ENCODE measurements at regions not wholly inside any gene's neighbourhood (a gene's known extent, or its start where the extent isn't known, plus 50 kb on each side); places are given as distances from the start of the nearest gene placed in this dataset.
"Not testable (repeated sequence)": the region's sequence is repeated elsewhere in the genome, so short reads cannot be mapped to it uniquely, and the experiment has no call there.

DNA sequence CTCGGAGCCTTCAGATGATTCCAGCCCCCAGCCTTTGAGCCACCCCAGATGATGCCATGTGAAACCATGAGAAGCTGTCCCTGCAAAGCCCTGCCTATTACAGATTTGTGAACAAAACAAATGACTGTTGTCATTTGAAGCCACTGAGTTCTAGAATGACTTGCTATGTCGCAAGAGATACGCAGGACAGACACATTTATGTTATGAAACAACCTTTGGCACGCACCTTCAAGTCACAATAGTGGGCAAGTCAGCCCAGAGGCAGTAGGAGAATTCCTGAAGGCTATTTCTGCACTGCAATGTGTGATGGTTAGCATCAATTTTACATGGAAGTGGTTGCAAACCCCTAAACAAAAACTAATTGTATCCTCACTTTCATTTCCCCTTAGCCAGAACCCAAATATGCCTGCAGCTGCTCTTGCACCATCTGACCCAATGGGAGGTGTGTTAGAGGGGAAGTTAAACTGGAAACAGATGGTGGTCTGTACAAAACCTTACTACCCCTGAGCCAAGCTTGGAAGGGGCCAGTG is 174.4 kb upstream of the ATP6AP2 start:
- no peak for DNase-seq

GRCh38 chrX:40405399-40405798 is 175.4 kb upstream of the ATP6AP2 start:
- no peak for DNase-seq

- no peak for DNase-seq
Measured at GRCh38 chrX:40403757-40404156, 177.0 kb upstream of the ATP6AP2 start.

DNA sequence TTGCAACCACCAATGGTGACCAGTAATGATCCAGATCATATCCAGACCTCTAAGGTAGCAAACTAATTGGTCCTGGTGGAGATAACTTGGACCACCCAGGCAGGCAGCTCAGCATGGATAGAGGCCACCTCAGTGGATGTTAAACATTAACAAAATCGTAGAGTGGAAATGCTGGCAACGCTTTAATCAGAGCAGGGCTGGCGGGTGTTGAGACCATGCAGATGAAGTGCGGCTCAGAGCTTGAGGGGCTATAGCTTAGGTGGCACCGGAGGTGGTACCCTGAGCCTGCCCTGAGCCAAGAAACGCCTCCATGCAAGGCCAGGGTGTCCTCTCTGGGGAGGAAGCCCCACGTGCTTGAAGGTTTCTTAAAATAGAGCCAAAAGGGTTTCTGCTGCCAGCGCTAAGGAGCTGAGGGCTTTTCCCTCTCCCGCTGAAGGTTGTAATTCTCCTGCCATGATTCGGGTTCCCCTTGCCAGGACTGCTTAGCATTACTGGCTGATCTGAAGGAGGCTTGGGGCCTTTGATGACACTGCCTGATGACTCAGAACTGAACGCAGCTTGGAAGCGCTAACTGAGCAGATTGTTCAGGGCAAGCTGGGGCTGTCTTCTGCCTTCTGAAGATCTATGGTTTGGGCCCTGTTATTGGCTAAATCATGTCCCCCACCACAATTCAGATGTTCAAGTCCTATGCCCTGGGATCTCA is 177.8 kb upstream of the ATP6AP2 start:
- DNase-seq = no peak

DNA sequence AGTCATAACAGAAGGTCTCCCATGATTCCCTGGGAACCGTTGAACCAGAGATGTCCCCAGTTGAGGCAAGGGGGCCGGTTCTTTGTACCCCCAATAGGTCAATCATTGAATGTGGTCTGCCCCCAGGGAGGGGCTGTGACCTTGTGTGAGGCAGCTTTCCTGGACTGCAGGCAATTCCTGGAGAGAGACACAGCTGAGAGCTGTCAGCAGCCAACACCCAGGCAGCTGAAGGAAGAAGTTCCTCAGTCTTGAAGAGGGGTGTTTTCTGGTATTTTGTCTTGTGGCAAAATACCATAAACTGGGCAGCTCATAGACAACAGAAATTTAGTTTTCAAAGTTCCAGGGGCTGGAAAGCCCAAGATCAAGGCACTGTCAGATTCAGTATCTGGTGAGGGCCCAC is 185.7 kb upstream of the ATP6AP2 start:
- no peak for DNase-seq

DNA sequence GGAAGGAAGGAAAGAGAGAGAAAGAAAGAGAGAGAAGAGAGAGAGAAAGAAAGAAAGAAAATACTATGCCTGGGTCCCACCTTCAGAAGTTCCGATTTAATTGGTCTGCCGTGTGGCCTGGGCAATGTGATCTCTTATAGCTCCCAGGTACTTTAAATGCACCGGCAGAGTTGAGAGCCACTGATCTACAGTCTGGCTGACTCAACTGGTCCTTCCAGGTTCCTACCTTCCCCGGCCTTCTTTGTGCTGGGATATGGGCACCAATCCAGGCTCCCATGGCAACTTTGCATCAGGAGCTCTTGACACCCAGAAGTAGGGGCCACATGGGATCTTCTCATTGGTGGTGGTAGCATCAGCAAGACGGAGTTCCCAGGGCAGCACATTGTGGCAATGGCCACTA is 186.5 kb upstream of the ATP6AP2 start:
- no peak for DNase-seq

GRCh38 chrX:40392599-40392998 is 188.2 kb upstream of the ATP6AP2 start:
- DNase-seq = no peak

DNA sequence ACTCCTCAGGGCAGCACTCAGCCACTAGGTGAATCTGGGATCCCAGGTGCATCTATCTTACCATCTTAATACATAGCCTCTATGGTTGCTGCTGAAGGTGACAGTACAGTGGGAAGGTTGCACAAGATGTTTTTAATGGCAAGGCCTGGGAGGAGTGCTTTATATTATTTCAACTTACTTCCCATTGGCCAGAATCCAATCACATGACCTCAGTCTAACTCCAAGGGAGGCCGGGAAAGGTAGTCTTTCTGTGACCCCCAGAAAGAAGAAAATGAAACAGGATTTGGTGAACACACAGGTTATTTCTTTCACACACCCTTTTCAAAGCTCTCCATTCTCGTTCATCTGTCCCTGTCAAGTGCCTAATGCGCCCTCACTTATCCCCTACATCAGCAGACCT is 189.1 kb upstream of the ATP6AP2 start:
- DNase-seq = no peak

- no peak for DNase-seq
Measured at GRCh38 chrX:40389555-40389954, 191.2 kb upstream of the ATP6AP2 start.

DNA sequence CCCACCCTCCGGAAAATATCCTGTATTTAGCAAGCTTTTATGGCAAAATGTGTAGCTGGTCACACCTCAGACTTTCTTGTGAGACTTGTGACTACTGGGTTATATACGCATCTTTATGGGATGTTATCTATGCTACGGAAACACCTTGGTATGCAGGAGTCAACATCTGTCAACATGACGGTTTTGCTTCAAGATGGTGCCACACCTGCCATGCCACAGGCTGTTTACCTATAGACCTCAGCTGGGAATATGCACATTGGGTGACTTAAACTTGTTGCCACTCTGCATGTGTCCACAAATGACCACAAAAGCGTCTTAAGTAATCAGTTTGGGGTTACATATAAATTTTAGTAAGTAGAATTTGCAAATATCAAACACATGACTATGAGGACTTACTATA is 192.3 kb upstream of the ATP6AP2 start:
- DNase-seq = no peak

GRCh38 chrX:40387869-40388268 is 192.9 kb upstream of the ATP6AP2 start:
- peak; percentile 32 for DNase-seq

- DNase-seq = not testable (repeated sequence)
Measured at GRCh38 chrX:40387311-40387710, 193.5 kb upstream of the ATP6AP2 start.

DNA sequence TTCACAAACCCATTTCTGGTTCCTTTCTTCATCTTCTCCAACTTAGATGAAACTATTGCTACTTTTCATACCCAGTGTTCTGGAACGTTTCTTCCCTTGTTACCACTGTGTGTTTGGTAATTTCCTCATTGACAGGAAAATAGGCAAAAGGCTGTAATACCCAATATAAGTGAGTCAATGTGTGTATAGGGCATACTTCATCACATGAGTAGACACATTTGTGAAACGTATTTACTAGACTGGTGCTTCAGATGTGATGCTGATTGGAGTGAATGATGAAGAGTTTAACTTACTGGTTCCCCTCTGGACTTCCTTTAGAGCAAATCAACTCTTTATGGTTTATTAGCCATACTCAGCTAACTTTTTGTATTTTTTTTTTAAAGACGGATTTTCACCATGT is 195.1 kb upstream of the ATP6AP2 start:
- DNase-seq = no peak

- no peak for DNase-seq
Measured at GRCh38 chrX:40385256-40385655, 195.5 kb upstream of the ATP6AP2 start.

DNA sequence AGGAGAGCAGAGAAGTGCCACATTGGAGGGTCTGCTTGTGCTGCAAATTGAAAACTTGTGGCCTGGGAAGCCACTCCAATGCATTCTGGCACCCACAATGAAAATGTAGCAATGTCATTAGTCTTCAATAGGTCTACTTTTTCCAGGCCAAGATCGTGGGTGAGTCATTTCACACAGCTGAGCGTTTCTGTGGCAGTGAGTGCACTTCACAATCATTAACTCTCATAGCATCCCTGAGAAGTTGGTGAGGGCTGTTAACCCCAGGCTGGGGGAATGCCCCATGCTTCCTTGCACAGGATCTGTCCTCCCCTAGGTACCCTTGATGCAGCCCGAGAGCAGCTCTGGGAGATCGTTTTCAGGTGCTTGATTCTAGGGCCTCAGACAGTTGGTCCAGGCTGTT is 196.8 kb upstream of the ATP6AP2 start:
- no peak for DNase-seq

DNA sequence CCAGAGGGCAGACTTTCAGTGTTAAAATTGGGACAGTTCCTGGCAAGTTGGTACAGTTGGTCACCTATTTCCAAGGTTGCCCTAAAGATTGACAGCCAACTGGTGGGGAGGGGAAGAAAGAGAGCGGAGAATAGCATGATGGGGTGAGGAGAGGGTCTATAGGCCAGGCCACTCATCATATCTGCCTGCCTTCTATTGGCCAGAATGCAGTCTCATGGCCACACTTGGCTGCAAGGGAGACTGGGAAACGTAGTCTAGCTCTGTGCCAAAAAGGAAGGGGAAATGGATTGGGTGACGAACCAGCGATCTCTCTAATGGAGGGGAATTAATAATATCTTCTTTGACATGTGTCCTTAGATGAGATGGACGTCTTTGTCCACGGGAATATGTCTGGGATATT is 197.4 kb upstream of the ATP6AP2 start:
- no peak for DNase-seq

DNA sequence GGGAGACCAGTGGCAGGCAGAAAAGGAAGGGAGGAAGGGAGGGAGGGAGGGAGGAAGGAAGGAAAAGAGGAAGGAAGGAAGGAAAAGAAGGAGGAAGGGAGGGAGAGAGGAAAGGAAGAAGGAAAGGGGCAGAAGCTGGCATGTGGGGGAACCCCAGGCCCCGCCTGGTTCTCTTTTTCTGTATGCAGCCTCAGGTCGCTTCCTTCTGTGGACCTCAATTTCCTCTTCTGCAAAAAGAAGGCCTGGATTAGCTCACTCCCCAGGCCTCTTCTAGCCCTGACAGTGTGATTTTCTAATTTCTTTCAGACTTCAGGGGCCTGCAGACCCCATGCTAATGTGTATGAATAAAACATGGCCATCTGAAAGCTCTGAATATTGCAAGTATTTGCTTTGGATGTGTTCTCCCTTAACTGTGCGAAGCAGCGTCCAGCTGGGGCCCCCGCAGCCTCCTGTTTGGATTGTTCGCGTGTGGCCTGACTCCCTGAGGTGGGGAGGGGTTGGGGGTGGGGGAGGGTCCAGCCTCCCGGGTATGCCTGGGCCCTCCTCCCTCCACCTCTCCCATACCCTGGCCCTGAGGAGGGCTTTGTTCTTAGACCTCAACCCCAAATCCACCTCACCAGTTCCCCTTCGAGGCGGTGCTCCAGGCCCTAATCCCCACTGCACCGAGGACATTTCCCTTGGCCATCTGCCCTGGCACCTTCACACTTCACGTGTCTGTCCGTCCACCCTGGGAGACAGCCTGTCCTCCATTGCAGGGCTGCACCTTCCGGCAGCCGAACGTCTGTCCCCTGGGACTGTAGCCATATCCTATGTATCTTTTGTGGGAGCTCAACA is 199.9 kb upstream of the ATP6AP2 start:
- DNase-seq = peak; percentile 24

GRCh38 chrX:40377684-40378083 is 203.1 kb upstream of the ATP6AP2 start:
- no peak for DNase-seq

- DNase-seq = no peak
Measured at GRCh38 chrX:40374486-40374885, 206.3 kb upstream of the ATP6AP2 start.

- DNase-seq = no peak
Measured at GRCh38 chrX:40373641-40374040, 207.1 kb upstream of the ATP6AP2 start.

DNA sequence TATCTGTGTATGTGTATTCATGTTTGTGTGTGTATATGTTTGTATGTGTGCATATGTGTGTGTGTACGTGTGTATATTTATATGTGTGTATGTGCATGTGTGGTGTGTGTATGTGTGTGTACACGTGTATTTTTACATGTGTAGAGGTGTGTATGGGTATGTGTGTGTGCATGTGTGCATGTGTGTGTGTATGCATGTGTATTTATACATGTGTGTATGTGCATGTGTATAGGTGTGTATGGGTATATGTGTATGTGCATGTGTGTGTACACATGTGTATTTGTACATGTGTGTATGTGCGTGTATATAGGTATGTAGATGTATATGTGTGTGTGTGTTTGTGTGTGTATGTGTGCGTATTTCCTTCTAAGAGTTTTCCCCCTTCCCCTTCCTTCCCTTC is 207.7 kb upstream of the ATP6AP2 start:
- DNase-seq = no peak

- DNase-seq = no peak
Measured at GRCh38 chrX:40371376-40371775, 209.4 kb upstream of the ATP6AP2 start.

DNA sequence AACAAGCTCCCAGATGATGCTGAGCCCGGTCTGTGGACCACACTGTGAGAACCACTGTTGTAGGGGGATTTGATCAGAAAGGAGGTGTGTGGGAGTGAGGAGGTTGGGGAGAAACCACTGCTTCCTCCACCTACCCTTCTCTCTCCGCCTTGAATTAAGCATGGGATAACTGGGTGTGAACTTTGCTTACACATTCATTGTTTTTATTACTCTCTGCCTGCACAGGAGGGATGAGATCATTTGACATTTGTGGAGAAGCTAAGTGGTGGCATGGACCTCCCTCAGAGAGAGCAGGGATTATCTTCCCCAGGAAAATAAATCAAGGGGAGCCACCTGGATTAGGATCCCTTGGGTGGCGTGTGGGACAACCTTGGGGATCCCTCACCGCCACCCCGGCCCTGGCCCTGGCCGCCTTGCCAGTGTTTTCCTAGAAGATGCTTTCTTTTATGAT is 212.1 kb upstream of the ATP6AP2 start:
- DNase-seq = no peak

- DNase-seq = no peak
Measured at GRCh38 chrX:40366661-40367060, 214.1 kb upstream of the ATP6AP2 start.

Measured in SHP77 treated with DMSO at 0.1 percent for 48 hours (cell line).